ENCODE measurements at regions not wholly inside any gene's neighbourhood (a gene's known extent, or its start where the extent isn't known, plus 50 kb on each side); places are given as distances from the start of the nearest gene placed in this dataset.

- peaks cover 0 to 4% (median 2%) of the 10 kb centered on the region in 3 donors for H3K9me3 Mint-ChIP-seq
Observed at GRCh38 chr20:20856956-20857355, 144.5 kb upstream of the RALGAPA2 start.

GRCh38 chr20:20856306-20856705 lies 143.9 kb upstream of the RALGAPA2 start:
- H3K36me3 Mint-ChIP-seq: no peaks in the 10 kb centered on the region
- peaks cover 0 to 5% (median 2%) of the 10 kb centered on the region in 3 donors for H3K9me3 Mint-ChIP-seq
- H3K27me3 Mint-ChIP-seq: peaks cover 11% of the 10 kb centered on the region
- H3K27ac Mint-ChIP-seq: no peak overlapping the region
- H3K4me1 Mint-ChIP-seq: no peaks in the 10 kb centered on the region
- H3K4me3 Mint-ChIP-seq: no peak overlapping the region

More at GRCh38 chr20:20856956-20857355, 144.5 kb upstream of the RALGAPA2 start:
- Mint-ChIP-seq H3K4me1 (no peaks in the 10 kb centered on the region), H3K4me3 (no peak overlapping the region), H3K36me3 (no peaks in the 10 kb centered on the region), H3K27me3 (peaks cover 11% of the 10 kb centered on the region), H3K27ac (no peak overlapping the region)

GRCh38 chr20:20851385-20851784 lies 138.9 kb upstream of the RALGAPA2 start:
- Mint-ChIP-seq H3K36me3 (peaks cover 2% of the 10 kb centered on the region), H3K27me3 (peaks cover 9% of the 10 kb centered on the region), H3K4me3 (no peak overlapping the region), H3K9me3 (peaks cover 0 to 5% (median 2%) of the 10 kb centered on the region in 3 donors), H3K27ac (no peak overlapping the region), H3K4me1 (no peaks in the 10 kb centered on the region)

- H3K36me3 Mint-ChIP-seq: peaks cover 2% of the 10 kb centered on the region
- no peak overlapping the region for H3K4me3 Mint-ChIP-seq
- no peaks in the 10 kb centered on the region for H3K4me1 Mint-ChIP-seq
- no peak overlapping the region for H3K27ac Mint-ChIP-seq
- H3K27me3 Mint-ChIP-seq: peaks cover 9% of the 10 kb centered on the region
- H3K9me3 Mint-ChIP-seq: peaks cover 0 to 5% (median 2%) of the 10 kb centered on the region in 3 donors
Observed at GRCh38 chr20:20850407-20850806, 138.0 kb upstream of the RALGAPA2 start.

GRCh38 chr20:20849161-20849560 lies 136.7 kb upstream of the RALGAPA2 start:
- Mint-ChIP-seq H3K27me3 (peaks cover 5% of the 10 kb centered on the region), H3K27ac (no peak overlapping the region), H3K9me3 (peaks cover 0 to 3% (median 2%) of the 10 kb centered on the region in 3 donors), H3K36me3 (peaks cover 2% of the 10 kb centered on the region), H3K4me3 (no peak overlapping the region), H3K4me1 (no peaks in the 10 kb centered on the region)

GRCh38 chr20:20847814-20848213 lies 135.4 kb upstream of the RALGAPA2 start:
- H3K4me3 Mint-ChIP-seq: no peak overlapping the region
- no peaks in the 10 kb centered on the region for H3K4me1 Mint-ChIP-seq
- peaks cover 2% of the 10 kb centered on the region for H3K36me3 Mint-ChIP-seq
- H3K27me3 Mint-ChIP-seq: peaks cover 5% of the 10 kb centered on the region
- H3K27ac Mint-ChIP-seq: no peak overlapping the region
- H3K9me3 Mint-ChIP-seq: peaks cover 0 to 2% (median under 1%) of the 10 kb centered on the region in 3 donors

GRCh38 chr20:20843982-20844381 lies 131.5 kb upstream of the RALGAPA2 start:
- H3K27me3 Mint-ChIP-seq: peaks cover 8% of the 10 kb centered on the region
- H3K9me3 Mint-ChIP-seq: no peaks in the 10 kb centered on the region
- no peaks in the 10 kb centered on the region for H3K4me1 Mint-ChIP-seq
- peaks cover 2% of the 10 kb centered on the region for H3K36me3 Mint-ChIP-seq
- no peak overlapping the region for H3K27ac Mint-ChIP-seq
- no peak overlapping the region for H3K4me3 Mint-ChIP-seq

- no peak overlapping the region for H3K4me3 Mint-ChIP-seq
- peaks cover 8% of the 10 kb centered on the region for H3K27me3 Mint-ChIP-seq
- H3K9me3 Mint-ChIP-seq: peaks cover 0 to 3% (median 0%) of the 10 kb centered on the region in 3 donors
- no peaks in the 10 kb centered on the region for H3K36me3 Mint-ChIP-seq
- no peak overlapping the region for H3K27ac Mint-ChIP-seq
- H3K4me1 Mint-ChIP-seq: peaks cover 0 to 4% (median 0%) of the 10 kb centered on the region in 3 donors
Observed at GRCh38 chr20:20839771-20840170, 127.3 kb upstream of the RALGAPA2 start.

- peaks cover 0 to 3% (median 0%) of the 10 kb centered on the region in 3 donors for H3K9me3 Mint-ChIP-seq
- H3K27ac Mint-ChIP-seq: no peak overlapping the region
- no peaks in the 10 kb centered on the region for H3K36me3 Mint-ChIP-seq
- H3K4me3 Mint-ChIP-seq: no peak overlapping the region
- peaks cover 12% of the 10 kb centered on the region for H3K27me3 Mint-ChIP-seq
- H3K4me1 Mint-ChIP-seq: peaks cover 0 to 4% (median 0%) of the 10 kb centered on the region in 3 donors
Observed at GRCh38 chr20:20837574-20838021, 125.2 kb upstream of the RALGAPA2 start.

- H3K9me3 Mint-ChIP-seq: peaks cover 0 to 3% (median 0%) of the 10 kb centered on the region in 3 donors
- no peaks in the 10 kb centered on the region for H3K36me3 Mint-ChIP-seq
- H3K4me1 Mint-ChIP-seq: peaks cover 0 to 6% (median 0%) of the 10 kb centered on the region in 3 donors
- no peak overlapping the region for H3K4me3 Mint-ChIP-seq
- H3K27ac Mint-ChIP-seq: no peak overlapping the region
- peaks cover 11% of the 10 kb centered on the region for H3K27me3 Mint-ChIP-seq
Observed at GRCh38 chr20:20836836-20837235, 124.4 kb upstream of the RALGAPA2 start.

GRCh38 chr20:20835897-20836296 lies 123.5 kb upstream of the RALGAPA2 start:
- Mint-ChIP-seq H3K27me3 (peaks cover 14% of the 10 kb centered on the region), H3K27ac (no peak overlapping the region), H3K4me1 (peaks cover 0 to 6% (median 0%) of the 10 kb centered on the region in 3 donors), H3K4me3 (no peak overlapping the region), H3K9me3 (peaks cover 0 to 3% (median 0%) of the 10 kb centered on the region in 3 donors), H3K36me3 (no peaks in the 10 kb centered on the region)

GRCh38 chr20:20834008-20834407 lies 121.6 kb upstream of the RALGAPA2 start:
- Mint-ChIP-seq H3K27ac (no peak overlapping the region), H3K9me3 (peaks cover 0 to 6% (median 6%) of the 10 kb centered on the region in 3 donors), H3K4me1 (peaks cover 0 to 6% (median 0%) of the 10 kb centered on the region in 3 donors), H3K4me3 (no peak overlapping the region), H3K36me3 (no peaks in the 10 kb centered on the region), H3K27me3 (peaks cover 13% of the 10 kb centered on the region)

- H3K27ac Mint-ChIP-seq: no peak overlapping the region
- peaks cover 13% of the 10 kb centered on the region for H3K27me3 Mint-ChIP-seq
- no peak overlapping the region for H3K4me3 Mint-ChIP-seq
- no peaks in the 10 kb centered on the region for H3K36me3 Mint-ChIP-seq
- peaks cover 0 to 4% (median 0%) of the 10 kb centered on the region in 3 donors for H3K4me1 Mint-ChIP-seq
- peaks cover 0 to 7% (median 5%) of the 10 kb centered on the region in 3 donors for H3K9me3 Mint-ChIP-seq
Observed at GRCh38 chr20:20832715-20833114, 120.3 kb upstream of the RALGAPA2 start.

GRCh38 chr20:20831794-20832193 lies 119.3 kb upstream of the RALGAPA2 start:
- H3K4me3 Mint-ChIP-seq: no peak overlapping the region
- peaks cover 0 to 2% (median 0%) of the 10 kb centered on the region in 3 donors for H3K4me1 Mint-ChIP-seq
- H3K27me3 Mint-ChIP-seq: peaks cover 12% of the 10 kb centered on the region
- peaks cover 0 to 7% (median 5%) of the 10 kb centered on the region in 3 donors for H3K9me3 Mint-ChIP-seq
- H3K36me3 Mint-ChIP-seq: no peaks in the 10 kb centered on the region
- no peak overlapping the region for H3K27ac Mint-ChIP-seq

GRCh38 chr20:20829681-20830080 lies 117.2 kb upstream of the RALGAPA2 start:
- Mint-ChIP-seq H3K9me3 (peaks cover 0 to 7% (median 5%) of the 10 kb centered on the region in 3 donors), H3K4me1 (peaks cover 0 to 5% (median 3%) of the 10 kb centered on the region in 3 donors), H3K36me3 (no peaks in the 10 kb centered on the region)

GRCh38 chr20:20827992-20828597 lies 115.7 kb upstream of the RALGAPA2 start:
- Mint-ChIP-seq H3K9me3 (peaks cover 0 to 7% (median 5%) of the 10 kb centered on the region in 3 donors), H3K27me3 (peaks cover 20% of the 10 kb centered on the region), H3K27ac (no peak overlapping the region), H3K4me1 (peaks cover 0 to 5% (median 3%) of the 10 kb centered on the region in 3 donors), H3K4me3 (no peak overlapping the region), H3K36me3 (no peaks in the 10 kb centered on the region)

More at GRCh38 chr20:20829681-20830080, 117.2 kb upstream of the RALGAPA2 start:
- Mint-ChIP-seq H3K27ac (no peak overlapping the region), H3K4me3 (no peak overlapping the region), H3K27me3 (peaks cover 16% of the 10 kb centered on the region)

Measured in IgD-negative memory B cell (primary cell).